SU-DHL-6 (cell line): ENCODE measurements at regions not wholly inside any gene's neighbourhood (a gene's known extent, or its start where the extent isn't known, plus 50 kb on each side); places are given as distances from the start of the nearest gene placed in this dataset.

Source experiments
- CTCF ChIP-seq: fragments of 200-600 bp; sonication (generic); IDR thresholded peaks from one replicate; pipeline ENCODE4 v1.5.1; 2017; ENCODE audit warnings: antibody characterized with exemption, mild to moderate bottlenecking, low read length, moderate library complexity; ENCODE audit not compliant: insufficient read depth, poor library complexity, severe bottlenecking
- EZH2phosphoT487 ChIP-seq: fragments of 200-600 bp; sonication (generic), shearing (Covaris generic); conservative IDR thresholded peaks from 2 replicates; pipeline ENCODE4 v1.6.1; 2018; ENCODE audit warnings: mild to moderate bottlenecking, antibody characterized with exemption, low read length, moderate library complexity, mixed read lengths

DNA sequence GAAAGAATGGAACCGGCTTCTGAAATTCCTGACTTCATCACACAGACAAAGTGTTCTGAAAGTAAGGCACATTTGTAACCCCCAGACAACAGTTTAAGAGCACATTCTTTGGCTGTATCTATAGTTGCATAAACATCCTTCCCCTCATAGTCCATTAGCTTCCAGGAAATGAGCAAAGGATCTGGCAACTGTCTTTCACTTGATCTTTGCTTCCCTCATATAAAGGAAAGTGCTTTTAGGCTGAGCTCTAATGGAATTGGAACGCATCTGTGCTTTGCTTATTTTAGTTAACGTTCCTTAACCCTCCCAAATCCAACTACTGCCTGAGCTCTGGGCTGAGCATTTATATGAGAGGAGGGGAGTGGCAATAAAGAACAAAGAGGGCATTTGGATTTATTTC is 76.9 kb upstream of the API5 start:
- no peak for TF ChIP-seq CTCF
- TF ChIP-seq EZH2phosphoT487 = no peak
